ENCODE measurements at regions not wholly inside any gene's neighbourhood (a gene's known extent, or its start where the extent isn't known, plus 50 kb on each side); places are given as distances from the start of the nearest gene placed in this dataset.

- Histone ChIP-seq H3K27ac (no peak overlapping the region), H3K9me3 (peaks cover 8% of the 10 kb centered on the region), H3K27me3 (ENCODE audit: insufficient read depth in 3 of 3, low read length in 2 of 3) (no peaks in the 10 kb centered on the region), H3K4me1 (no peaks in the 10 kb centered on the region), H3K4me3 (no peak overlapping the region), H3K36me3 (ENCODE audit: insufficient read depth in 1 of 2, low read depth in 1 of 2) (no peaks in the 10 kb centered on the region)
- WGBS, 3 donors: 42 to 46% (median 46%) methylated on average over 4 of the region's 4 CpGs
- intact Hi-C loops (cut with DNase I): no loop called here
- TF ChIP-seq CTCF (IDR thresholded peaks at IDR 0.05): no peak
- no peak for DNase-seq
- no peak for ATAC-seq
Measured at GRCh38 chr12:58711974-58712373, 208.3 kb downstream of the LRIG3 start.

- Histone ChIP-seq H3K4me1 (no peaks in the 10 kb centered on the region), H3K36me3 (ENCODE audit: insufficient read depth in 1 of 2, low read depth in 1 of 2) (no peaks in the 10 kb centered on the region), H3K4me3 (no peak overlapping the region), H3K27me3 (ENCODE audit: insufficient read depth in 3 of 3, low read length in 2 of 3) (no peaks in the 10 kb centered on the region), H3K9me3 (peaks cover 8% of the 10 kb centered on the region), H3K27ac (no peak overlapping the region)
- TF ChIP-seq CTCF (IDR thresholded peaks at IDR 0.05): no peak
- intact Hi-C loops (cut with DNase I): no loop called here
- ATAC-seq (no peak), DNase-seq (no peak)
- 51 to 81% (median 71%) methylated on average over 1 of the region's 1 CpG for WGBS, 3 donors
Measured at GRCh38 chr12:58712976-58713375, 207.3 kb downstream of the LRIG3 start.

GRCh38 chr12:58719161-58719560 is 201.1 kb downstream of the LRIG3 start:
- no peaks in the 10 kb centered on the region for H3K4me1 ChIP-seq
- ATAC-seq: no peak
- H3K4me3 ChIP-seq: no peak overlapping the region
- no peak for DNase-seq
- TF ChIP-seq CTCF (IDR thresholded peaks at IDR 0.05): no peak
- H3K27me3 ChIP-seq (ENCODE audit: insufficient read depth in 3 of 3, low read length in 2 of 3): no peaks in the 10 kb centered on the region
- WGBS, 3 donors: 88 to 93% (median 90%) methylated on average over 1 of the region's 1 CpG
- no peaks in the 10 kb centered on the region for H3K36me3 ChIP-seq (ENCODE audit: insufficient read depth in 1 of 2, low read depth in 1 of 2)
- intact Hi-C loops (cut with DNase I): no loop called here
- no peak overlapping the region for H3K27ac ChIP-seq
- H3K9me3 ChIP-seq: peaks cover 1% of the 10 kb centered on the region

- no peaks in the 10 kb centered on the region for H3K27me3 ChIP-seq (ENCODE audit: insufficient read depth in 3 of 3, low read length in 2 of 3)
- H3K4me3 ChIP-seq: no peak overlapping the region
- H3K36me3 ChIP-seq (ENCODE audit: insufficient read depth in 1 of 2, low read depth in 1 of 2): no peaks in the 10 kb centered on the region
- DNase-seq (no peak), ATAC-seq (no peak)
- H3K9me3 ChIP-seq: no peaks in the 10 kb centered on the region
- no peak for TF ChIP-seq CTCF (IDR thresholded peaks at IDR 0.05)
- intact Hi-C loops (cut with DNase I): no loop called here
- H3K4me1 ChIP-seq: no peaks in the 10 kb centered on the region
- no peak overlapping the region for H3K27ac ChIP-seq
Measured at GRCh38 chr12:58720421-58720820, 199.9 kb downstream of the LRIG3 start.

GRCh38 chr12:58725400-58726105 is 194.8 kb downstream of the LRIG3 start:
- TF ChIP-seq CTCF (IDR thresholded peaks at IDR 0.05): no peak
- no peaks in the 10 kb centered on the region for H3K9me3 ChIP-seq
- no peaks in the 10 kb centered on the region for H3K4me1 ChIP-seq
- H3K27me3 ChIP-seq (ENCODE audit: insufficient read depth in 3 of 3, low read length in 2 of 3): no peaks in the 10 kb centered on the region
- H3K36me3 ChIP-seq (ENCODE audit: insufficient read depth in 1 of 2, low read depth in 1 of 2): no peaks in the 10 kb centered on the region
- DNase-seq: no peak
- no peak for ATAC-seq
- intact Hi-C loops (cut with DNase I): no loop called here
- WGBS, 3 donors: 76 to 89% (median 87%) methylated on average over 5 of the region's 5 CpGs
- no peak overlapping the region for H3K27ac ChIP-seq
- no peak overlapping the region for H3K4me3 ChIP-seq
